Stimulated activated CD4-positive, alpha-beta T cell treated with anti-CD3 and anti-CD28 coated beads, Interleukin-12 subunit alpha, Interleukin-12 subunit beta, amount 100 ng/mL, for 4 hours (primary cell): ENCODE measurements at regions not wholly inside any gene's neighbourhood (a gene's known extent, or its start where the extent isn't known, plus 50 kb on each side); places are given as distances from the start of the nearest gene placed in this dataset.

Source experiments
- DNase-seq: peaks from one replicate; pipeline ENCODE4 v3.0.0-alpha.2; 2020

DNA sequence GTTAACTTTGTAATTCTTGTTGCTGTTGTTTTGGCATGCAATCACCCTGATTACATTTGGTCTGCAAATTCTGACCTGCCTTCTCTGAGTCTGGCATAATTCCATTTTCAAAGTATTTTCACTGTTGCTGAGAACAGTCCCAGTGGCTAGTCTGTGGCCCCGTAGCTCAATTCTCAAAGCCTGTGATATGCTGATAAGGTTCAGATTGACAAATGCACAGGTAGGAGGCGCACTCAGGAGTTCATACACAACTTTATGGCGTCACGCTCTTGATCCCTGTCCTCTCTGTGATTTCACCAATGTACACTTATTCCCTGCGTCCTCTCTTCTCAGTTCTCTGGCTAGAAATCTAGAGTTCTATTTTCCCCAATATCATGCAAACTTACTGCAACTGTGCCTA, 376.6 kb upstream of the SLCO3A1 start:
- no peak for DNase-seq

DNA sequence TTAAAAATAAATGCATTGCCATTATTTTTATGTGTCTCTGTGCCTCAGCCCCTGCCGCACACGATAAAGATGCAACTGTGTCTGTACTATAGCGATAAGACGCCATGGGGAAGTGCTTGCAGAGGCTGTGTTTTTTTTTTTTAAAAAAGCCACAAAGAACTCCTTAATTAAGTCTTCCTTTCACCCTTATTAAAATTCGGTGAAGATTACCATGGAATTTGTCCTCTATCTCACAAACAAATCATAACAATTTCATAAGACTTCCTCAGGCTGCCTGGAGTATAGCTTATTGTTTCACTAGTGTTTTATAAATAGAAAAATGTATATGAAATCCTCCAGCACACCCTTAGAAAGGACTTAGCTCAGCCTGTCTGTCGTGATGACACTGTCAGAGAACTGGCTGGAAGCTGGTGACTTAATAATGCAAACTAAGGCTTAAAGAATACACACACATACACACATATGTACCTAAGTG, 374.8 kb upstream of the SLCO3A1 start:
- DNase-seq = no peak

DNA sequence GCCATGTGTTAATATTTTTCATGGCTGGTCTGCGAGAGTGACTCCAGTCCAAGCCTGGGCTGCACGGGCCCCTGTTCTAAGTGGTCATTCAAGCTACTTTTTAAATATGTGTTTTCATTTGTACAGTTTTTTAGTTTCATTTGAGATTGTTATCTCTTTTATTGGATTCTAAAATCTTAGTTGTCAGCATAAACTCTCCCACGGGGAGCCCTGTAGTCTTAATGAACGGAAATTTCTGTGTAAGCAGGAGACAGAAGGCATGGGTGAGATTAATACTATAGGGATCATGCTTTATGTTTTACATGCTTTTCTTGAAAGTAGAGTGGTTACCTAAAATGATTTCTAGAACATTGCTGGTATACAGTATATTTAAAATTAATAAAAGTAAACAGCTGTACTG, 373.1 kb upstream of the SLCO3A1 start:
- no peak for DNase-seq

DNA sequence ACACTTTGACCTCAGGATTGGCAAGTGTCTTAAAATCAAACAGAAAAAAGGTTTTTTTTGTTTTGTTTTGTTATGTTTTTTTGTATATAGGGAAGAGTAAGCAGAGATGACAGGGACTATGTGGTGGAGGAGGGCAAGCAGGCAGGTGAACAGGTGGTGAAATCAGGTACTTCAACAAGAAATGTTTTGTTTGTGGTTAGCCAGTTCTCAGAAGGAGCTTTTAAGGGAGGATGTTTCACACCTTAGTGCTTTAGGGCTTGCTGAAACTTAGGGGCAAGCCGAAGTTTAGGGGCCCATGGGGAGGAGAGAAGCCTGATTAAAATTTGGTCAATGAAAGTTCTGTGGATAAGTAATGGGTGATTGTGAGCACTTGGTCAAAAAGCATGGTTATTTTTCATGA, 370.7 kb upstream of the SLCO3A1 start:
- no peak for DNase-seq

DNA sequence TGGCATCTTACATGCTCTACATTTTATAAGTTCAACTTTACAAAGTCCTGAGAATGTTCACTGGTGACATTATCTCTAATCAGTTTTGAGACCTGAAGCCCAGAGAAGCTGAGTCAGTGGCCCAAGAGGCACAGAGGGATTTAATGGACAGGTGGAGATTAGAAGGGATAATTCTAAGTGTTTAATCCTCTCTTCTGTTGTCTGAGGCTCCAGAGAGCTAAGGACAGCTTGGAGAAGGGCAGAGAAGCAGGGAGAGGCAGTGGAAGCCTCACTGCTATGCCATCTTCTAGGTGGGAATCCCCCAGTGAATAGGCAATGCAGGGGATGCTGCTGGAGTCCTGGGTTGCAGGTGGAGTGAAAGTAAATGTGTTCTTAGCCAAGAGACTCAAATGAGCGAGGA, 369.4 kb upstream of the SLCO3A1 start:
- no peak for DNase-seq

DNA sequence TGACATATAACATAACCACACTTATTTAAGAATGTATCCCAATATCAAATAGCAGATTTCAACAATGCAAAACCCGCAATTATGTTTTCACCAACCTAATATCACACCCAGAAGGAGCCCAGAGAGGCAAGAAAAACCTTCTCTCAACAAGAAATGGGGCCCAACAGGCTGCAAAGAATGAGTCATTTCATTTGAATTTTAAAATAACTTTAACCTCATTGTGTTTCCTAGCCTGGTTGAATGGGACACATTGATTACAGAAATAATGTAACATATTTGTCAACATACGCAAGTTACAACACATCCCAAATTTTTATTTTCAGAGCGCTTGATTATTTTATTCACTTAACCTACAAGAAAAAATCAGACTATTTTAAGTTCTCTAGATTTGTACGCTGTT, 365.1 kb upstream of the SLCO3A1 start:
- DNase-seq = no peak

DNA sequence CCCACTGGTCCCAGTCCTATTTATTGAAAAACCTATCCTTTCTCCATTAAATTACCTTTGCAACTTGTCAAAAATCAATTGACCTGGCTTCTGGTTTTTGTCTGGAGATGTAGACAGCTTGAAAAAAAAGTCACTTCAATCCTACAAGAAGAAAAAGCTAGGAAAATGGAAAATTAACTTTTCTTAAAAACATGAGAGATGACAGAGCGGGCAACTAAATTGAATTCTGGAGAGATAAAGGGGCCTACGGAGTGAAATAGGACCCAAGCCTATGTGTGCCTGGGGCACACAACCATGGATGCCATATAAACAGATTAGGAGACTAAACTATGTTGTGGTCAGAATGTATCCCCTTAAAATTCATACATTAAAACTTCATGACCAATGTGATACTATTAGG, 363.3 kb upstream of the SLCO3A1 start:
- DNase-seq = no peak

DNA sequence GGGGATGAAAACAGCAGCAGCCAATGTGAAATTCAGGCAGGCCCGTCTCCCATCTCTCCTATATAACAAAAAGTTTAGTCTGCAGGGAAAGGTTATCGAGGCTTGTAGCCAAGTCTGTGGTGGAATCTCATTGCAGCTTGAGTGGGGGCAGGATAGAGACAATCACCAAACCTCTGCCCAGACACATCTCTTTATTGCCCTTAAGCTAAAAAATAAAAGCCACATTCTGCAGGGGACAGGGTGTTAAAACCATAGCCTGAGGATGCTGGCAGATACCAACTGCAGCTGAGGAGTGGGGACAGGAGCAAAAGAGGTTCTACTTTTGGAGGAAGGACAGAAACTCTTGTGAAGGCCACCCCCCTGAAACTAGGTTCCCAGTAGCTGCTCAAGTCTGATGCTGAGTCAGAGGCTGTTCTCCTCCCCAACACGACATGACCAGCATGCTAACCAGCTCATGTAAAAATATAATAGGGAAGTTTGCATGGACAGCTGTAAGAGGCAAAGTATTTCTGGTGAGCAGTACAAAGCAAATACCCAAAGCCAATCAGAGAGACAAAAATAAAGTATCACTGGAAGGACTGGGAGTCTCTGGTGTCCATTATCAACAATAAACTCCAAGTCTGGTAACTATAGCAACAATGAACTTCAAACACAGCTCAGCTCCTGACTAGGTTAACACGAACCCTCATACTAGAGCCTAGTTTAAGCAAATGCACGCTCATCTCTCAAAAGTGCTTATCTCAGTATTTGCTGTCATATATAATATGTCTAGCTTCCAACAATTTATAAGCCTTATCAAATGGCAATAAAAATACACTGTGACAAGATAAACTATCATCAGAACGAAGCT, 362.2 kb upstream of the SLCO3A1 start:
- DNase-seq = no peak

DNA sequence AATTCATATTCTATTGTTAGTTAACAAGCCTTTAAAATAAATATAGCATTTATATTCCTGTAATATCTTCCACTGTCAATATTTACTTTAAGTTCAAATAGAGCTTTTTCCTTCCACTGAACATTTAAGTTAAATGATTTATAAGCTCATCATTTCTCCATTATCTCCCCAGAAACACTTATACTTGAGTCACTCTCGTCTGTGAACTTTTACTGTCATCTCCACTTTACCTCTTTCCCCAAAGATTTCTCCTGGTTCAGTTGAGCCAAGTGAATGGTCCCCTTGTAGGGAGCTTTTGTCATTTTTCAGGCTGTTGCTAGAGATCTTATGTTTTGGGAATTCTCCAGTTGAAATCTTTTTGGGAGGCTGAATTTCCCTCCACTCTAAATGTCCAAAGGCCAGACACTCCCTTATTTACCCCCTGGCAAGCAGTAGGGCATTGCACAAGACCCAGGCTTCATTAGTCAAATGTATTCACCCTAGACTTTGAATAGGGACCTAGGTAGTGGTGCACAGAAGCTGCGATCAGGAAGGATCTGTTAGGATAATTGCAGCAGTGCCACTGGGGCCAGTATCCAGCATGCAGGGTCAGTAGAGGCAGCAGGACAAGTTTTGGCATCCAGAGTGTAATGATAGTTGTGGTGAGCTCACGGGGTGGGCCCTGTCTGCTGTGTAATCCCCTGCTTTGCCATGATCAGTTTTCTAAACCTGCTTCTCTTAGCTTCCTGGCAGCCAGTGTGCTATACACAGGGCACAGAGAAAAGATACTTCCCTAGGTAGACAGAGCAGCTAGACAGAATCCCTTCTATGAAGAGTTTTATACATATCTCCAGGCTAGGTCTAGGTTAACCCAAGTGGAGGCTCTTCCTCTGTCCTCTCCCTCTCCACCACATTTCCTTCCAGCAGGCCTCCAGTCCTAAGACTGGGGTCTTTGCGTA, 356.5 kb upstream of the SLCO3A1 start:
- no peak for DNase-seq

DNA sequence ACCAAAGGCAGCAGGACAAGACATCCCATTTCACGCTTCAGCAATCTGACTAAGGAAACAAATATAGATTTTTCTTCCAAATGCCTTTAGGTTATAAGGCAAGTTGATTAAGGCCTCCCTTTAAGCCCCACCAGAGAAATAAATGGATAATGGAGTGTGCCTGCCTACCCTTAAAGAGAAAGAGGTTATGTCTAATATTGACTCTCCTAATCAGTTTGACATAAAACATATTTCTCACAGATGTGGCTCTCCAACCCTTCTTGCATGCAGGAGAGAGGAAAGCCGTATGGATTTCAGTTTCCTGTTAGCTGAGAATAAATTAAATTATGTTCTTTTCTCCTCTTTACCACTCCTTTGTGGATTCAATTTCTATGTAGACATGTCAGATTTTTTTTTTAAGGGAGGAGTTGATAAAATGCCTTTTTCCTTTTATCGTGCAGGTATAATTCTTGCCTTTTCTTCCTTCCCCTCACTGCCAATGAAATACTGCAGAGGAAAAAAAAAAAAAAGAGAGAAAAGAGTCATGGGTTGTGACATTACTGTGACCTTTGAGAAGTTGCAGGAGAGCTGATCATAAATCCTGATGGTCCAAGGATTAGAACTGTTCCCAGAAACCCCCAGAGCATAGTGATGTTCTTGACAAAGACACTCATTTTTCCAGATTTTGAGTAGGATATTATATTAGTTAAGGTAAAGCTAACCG, 355.3 kb upstream of the SLCO3A1 start:
- DNase-seq = no peak

DNA sequence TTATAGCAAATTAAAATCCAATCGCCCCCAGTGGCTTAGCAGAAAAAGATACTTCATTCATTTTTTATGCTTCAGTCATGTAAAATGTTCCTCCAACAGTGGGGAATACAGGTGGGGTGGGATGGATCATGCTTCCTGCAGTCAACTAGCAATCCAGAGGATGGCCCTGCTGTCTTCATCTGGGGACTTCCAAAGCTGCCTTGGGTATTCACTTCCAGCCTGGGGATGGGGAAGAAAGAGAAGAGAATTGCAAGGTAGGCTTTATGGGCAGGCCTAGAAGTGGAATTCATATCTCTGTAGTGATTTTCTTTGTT, 354.8 kb upstream of the SLCO3A1 start:
- DNase-seq = no peak

DNA sequence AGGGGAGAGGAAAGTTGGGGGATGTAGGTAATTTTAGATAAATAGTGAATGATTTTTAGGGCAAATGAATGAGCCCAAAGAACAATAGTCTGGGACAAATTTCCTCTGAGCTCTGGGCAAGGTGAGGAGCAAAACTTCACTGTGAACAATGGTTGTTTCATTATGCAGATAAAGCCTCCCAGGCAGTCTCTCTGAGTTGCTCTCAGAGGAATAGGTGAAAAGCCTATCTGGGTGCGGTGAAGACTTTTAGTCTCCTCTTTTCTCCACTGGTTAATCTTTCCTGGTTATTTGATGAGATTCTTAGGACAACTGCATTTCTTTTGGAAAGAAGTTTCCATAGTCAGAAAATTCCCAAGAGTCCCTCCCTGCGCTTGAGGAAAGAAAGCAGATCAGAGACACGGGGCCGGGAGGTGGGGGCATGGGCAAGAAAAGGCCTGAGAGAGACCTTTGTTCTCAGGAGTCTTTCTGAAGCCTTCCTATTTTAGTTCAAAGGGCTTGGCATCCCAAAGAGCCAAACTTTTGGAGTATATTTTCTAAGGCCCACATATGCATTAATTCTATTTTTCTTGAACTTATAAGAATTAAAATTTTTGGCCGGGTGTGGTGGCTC, 353.6 kb upstream of the SLCO3A1 start:
- DNase-seq = no peak

DNA sequence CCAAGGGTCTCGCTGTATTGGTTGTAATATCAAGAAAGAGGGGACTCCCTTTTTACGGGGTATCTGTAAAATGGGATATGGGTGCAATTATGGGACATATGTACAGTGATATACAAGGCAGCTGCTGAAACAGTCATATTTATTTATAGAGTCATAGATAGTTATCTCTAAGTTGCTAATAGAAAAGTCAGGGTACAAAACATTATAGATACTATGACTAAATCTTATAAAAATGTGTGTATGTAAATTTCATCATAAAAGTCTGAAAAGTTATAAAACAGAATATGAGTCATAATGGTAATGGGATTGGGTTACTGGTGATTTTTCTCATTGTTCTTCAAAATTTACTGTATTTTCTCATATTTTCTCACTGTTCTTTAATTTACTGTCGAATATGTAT, 344.9 kb upstream of the SLCO3A1 start:
- no peak for DNase-seq

DNA sequence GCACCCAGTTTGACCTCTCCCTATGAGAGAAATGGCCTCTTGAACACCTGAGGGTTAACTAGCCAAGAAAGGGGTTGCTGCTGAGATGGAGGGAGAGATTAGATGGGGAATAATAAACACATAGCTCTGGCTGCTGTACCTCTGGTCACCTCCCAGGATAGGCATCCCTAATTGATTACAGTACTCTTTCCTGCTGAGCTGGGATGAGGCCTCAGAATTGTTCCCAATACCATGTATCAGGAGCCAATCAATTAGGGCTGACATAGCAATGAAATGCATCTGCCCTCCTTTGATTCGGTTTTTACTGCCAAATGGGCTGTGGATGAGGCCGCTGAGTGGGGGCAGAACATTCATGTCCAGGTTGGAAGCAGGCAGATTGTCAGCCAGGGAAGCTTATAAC, 339.4 kb upstream of the SLCO3A1 start:
- DNase-seq = no peak

DNA sequence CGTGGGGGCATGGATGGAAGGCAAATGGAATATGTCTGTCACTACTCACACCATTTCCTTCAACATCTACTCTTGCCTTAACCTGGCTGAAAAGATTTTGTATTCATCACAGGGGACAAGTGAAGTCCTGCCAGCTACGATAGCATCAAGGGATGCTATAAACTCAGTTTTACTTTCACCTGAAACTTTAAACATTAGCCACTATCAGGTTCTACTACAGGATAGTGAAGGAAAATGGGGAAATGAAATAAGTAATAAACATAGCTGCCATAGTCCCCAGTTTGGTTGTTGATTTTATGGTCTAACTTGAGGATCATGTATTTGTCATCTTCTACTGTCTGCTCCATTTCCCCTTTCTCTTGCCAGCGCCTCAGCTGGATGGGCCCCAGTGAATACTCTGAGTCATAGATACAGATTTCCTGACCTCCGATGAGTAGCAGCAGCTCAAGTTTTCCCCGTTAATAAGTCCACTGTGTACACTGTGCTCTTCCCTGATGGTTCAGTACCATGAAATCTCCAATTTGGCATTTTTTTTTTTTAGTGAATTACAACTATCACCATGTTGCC, 338.2 kb upstream of the SLCO3A1 start:
- DNase-seq = no peak

DNA sequence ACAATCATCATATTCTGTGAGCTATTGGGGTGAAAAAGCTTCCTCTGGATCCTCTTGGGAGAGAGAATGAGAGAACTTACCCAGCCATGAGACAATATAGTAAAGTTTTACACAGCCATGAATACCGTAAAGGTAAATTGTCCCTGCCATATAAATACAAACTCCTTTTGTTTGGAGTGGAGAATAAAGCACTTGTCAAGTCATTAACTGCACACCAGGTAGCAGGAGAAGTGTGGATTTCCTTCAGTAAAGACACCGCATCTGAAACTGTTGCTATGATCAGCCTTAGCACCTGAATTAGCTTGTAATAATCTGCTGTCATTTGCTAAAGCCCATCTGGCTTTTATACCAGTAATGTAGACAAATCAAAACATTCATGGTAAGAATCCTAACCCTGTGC, 336.6 kb upstream of the SLCO3A1 start:
- no peak for DNase-seq

DNA sequence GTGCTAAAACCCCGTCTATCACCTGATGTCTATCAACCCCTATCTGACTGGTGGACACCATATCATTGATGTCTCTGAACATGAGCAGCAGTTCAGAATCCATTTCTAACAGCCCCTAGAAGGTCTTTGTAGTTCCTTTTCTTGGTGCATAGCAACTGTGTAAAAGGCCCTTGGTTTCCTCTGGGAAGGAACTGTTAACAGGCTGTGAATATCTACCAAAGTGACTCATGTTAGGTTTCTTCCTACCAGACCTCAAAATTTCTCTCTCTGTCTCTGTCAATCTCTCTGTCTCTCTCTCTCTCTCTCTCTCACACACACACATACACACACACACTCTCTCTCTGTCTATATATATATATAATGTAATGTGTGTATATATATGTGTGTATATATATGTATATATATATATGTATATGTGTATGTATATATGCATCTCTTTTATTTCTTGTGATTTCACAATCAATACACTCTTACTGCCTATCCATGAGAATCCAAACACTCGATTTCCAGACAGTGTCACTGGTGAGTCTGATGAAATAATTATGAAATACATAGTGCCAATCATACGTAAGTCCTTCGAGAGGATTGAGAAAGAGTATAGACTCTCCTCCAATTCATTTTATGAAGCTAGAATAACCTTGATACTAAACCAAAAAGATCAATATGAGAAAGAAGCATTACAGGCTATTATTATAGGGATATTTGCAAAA, 335.9 kb upstream of the SLCO3A1 start:
- DNase-seq = no peak

DNA sequence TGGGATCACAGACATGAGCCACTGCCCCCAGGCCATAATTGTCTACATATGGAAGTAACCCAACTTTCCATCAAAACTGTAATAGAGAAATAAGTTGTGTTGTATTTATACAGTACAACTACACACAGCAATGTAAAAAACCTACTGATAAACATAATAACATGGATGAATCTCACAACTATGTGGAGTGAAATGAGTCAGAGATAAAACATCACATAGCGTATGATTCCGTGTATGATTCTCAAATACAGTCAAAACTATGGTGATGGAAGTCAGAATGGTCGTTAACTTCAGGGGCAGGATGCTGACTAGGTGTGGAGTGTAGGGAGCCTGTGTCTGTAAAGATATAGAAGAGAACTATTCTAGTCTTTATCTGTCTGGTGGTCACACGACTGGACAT, 332.7 kb upstream of the SLCO3A1 start:
- DNase-seq = no peak

DNA sequence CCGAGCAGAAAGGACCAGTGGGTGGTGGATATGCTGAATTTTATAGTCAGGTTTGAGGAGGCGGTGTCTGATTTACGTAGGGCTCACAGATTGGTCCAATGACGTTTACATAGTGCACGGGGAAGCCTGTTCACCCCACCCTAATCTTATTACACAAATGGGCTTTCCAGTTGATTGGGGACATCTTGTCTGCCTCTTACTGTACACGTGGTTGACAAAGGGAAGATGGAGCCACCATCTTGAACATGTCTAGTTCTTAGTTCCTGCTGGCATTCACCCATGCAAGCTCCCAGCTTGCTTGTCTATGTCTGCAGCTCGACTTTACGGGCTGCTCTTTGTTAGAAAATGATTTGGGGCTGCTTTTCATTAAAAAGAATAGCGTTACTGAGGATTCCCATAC, 332.0 kb upstream of the SLCO3A1 start:
- DNase-seq = no peak

DNA sequence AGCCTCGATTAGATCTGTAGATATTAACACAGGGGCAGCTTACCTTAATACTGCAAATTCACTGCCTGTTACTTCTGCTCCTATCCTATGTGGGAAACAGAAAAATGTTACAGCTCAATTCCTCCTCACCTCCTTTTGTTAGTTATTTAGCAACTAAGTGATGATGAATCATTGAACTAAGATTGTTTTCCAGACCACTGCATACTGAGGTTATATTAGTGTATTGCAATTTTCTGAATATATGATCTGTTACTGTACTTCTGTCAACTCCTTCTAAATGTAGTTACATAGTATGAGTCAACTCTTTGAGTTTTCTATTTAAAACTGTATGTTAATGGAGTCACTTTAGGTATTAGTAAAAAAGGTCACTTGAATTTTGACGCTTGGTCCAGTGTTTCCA, 331.5 kb upstream of the SLCO3A1 start:
- DNase-seq = no peak

DNA sequence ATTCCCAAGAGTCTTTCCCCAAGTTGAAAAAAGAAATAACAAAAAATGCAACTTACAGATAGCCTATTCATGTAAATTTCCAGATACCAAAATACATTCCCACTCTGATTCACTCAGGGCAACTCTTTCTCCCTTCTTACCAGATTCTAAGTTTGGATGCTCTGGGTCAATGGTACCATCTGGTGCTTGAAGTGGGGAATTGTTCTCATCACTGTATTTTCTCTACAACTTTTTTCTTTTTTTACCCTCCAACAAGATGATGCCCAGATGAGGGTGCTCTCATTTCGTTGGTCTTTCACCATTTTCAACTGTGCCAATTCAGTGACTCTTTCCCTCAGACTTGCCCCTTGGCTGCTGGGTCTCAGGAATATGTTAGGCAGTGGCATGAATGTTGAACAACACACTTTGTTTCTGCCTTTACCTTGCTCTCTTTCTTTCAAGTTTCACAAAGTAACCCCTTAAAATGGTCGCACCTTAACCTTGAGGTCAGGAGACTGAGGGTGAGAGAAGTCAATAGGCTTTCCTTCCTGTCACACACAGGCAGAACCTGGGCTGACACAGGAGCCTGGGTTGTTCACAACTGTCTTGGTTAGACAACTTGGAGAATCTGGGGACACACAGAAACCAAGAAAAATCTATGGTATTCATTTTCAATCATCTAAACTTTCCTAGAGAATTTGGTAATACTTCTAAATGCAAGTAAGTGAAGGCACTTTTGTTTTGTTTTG, 330.7 kb upstream of the SLCO3A1 start:
- DNase-seq = no peak
